Gastrocnemius medialis (tissue), 4 donors: ENCODE measurements at regions not wholly inside any gene's neighbourhood (a gene's known extent, or its start where the extent isn't known, plus 50 kb on each side); places are given as distances from the start of the nearest gene placed in this dataset.

Experiments
- ATAC-seq, 2 donors: fragments of 150-250 bp; one replicate each; pipeline ENCODE4 v1.9.1; 2016
- DNase-seq, 2 donors: peaks; one replicate each; pipeline ENCODE4 v3.0.0-alpha.2; 2019
- H3K27ac ChIP-seq, 4 donors: fragments of 200-600 bp; sonication (generic); 1 replicate in 1 of 4; 2 replicates in 3 of 4; pipeline ENCODE4 v1.5.1; 2016 to 2018; ENCODE audit warnings: mild to moderate bottlenecking in 2 of 4, moderate library complexity in 1 of 4
- H3K27me3 ChIP-seq, 3 donors: fragments of 200-600 bp; sonication (generic) in 2 of 3; 1 replicate in 1 of 3; 2 replicates in 2 of 3; pipeline versions ENCODE4 v1.5.1 to v1.6.0; 2016 to 2019; ENCODE audit warnings: mild to moderate bottlenecking in 1 of 3, moderate library complexity in 1 of 3
- H3K36me3 ChIP-seq, 2 donors: fragments of 200-600 bp; sonication (generic) in 1 of 2; one replicate each; pipeline ENCODE4 v1.5.1; 2017 to 2018
- H3K4me1 ChIP-seq, 2 donors: fragments of 200-600 bp; sonication (generic) in 1 of 2; one replicate each; pipeline ENCODE4 v1.5.1; 2016 to 2017; ENCODE audit warnings: mild to moderate bottlenecking in 2 of 2
- H3K4me3 ChIP-seq, 4 donors: fragments of 200-600 bp; sonication (generic) in 3 of 4; 1 replicate in 1 of 4; 2 replicates in 3 of 4; pipeline ENCODE4 v1.5.1; 2016 to 2019; ENCODE audit warnings: mild to moderate bottlenecking in 2 of 4
- H3K9me3 ChIP-seq, 3 donors: fragments of 200-600 bp; sonication (generic) in 2 of 3; 1 replicate in 1 of 3; 2 replicates in 2 of 3; pipeline ENCODE4 v1.5.1; 2016 to 2019
- CTCF ChIP-seq, 5 experiments: fragments of 450-650 bp in 3 of 5; fragments of 200-600 bp in 2 of 5; sonication (generic) in 2 of 5; IDR thresholded peaks in 4 of 5; conservative IDR thresholded peaks in 1 of 5; 1 replicate in 4 of 5; 2 replicates in 1 of 5; pipeline ENCODE4 v1.5.1; 2016 to 2019; ENCODE audit warnings: antibody characterized with exemption in 5 of 5, mild to moderate bottlenecking in 3 of 5, moderate library complexity in 3 of 5
- POLR2A ChIP-seq, 2 donors: fragments of 450-650 bp; IDR thresholded peaks; one replicate each; pipeline ENCODE4 v1.6.1; 2017; ENCODE audit warnings: antibody characterized with exemption in 2 of 2, mild to moderate bottlenecking in 2 of 2, moderate library complexity in 2 of 2
- in situ Hi-C, 4 donors: fragments of 200-750 bp; cut with MboI; loops; one replicate each; pipeline versions ENCODE4 v1.15.0 to v1.8.0; 2017; ENCODE audit warnings: low sequenced_read_pairs in 4 of 4
- intact Hi-C: fragments of 100-400 bp; cut with DNase I; formaldehyde crosslinking; loops from one replicate; pipeline ENCODE4 v1.15.1; 2023; ENCODE audit warnings: low total_unique reads

GRCh38 chr10:128384831-128385230 is 258.6 kb upstream of the MKI67 start:
- intact Hi-C loops, result no loop called here
- H3K36me3 ChIP-seq, result no peaks in the 10 kb centered on the region
- H3K4me1 ChIP-seq, result peaks cover 4 to 8% of the 10 kb centered on the region in 2 donors
- no peak overlapping the region for H3K27ac ChIP-seq
- no peak for DNase-seq
- H3K9me3 ChIP-seq, result no peaks in the 10 kb centered on the region
- no peak for ATAC-seq
- TF ChIP-seq POLR2A (IDR thresholded peaks at IDR 0.05) (no peak), CTCF (IDR thresholded peaks at IDR 0.05 in 4 of 5, conservative IDR thresholded peaks at IDR 0.05 in 1 of 5) (no peak)
- in situ Hi-C loops, result no loop called here
- H3K4me3 ChIP-seq, result no peak overlapping the region
- H3K27me3 ChIP-seq, result no peaks in the 10 kb centered on the region

- TF ChIP-seq CTCF (IDR thresholded peaks at IDR 0.05 in 4 of 5, conservative IDR thresholded peaks at IDR 0.05 in 1 of 5) (no peak), POLR2A (IDR thresholded peaks at IDR 0.05) (no peak)
- in situ Hi-C loops, result no loop called here
- H3K36me3 ChIP-seq, result no peaks in the 10 kb centered on the region
- no peaks in the 10 kb centered on the region for H3K9me3 ChIP-seq
- no peak for ATAC-seq
- no peak for DNase-seq
- H3K4me3 ChIP-seq, result no peak overlapping the region
- H3K27ac ChIP-seq, result peak overlapping the region in 1 of 4 donors; percentile 54
- H3K4me1 ChIP-seq, result peaks cover 14% of the 10 kb centered on the region in 2 donors
- intact Hi-C loops, result no loop called here
- no peaks in the 10 kb centered on the region for H3K27me3 ChIP-seq
Measured at GRCh38 chr10:128386231-128386630, 260.0 kb upstream of the MKI67 start.

GRCh38 chr10:128386816-128387604 is 260.8 kb upstream of the MKI67 start:
- H3K27me3 ChIP-seq, result no peaks in the 10 kb centered on the region
- TF ChIP-seq POLR2A (IDR thresholded peaks at IDR 0.05) (no peak), CTCF (IDR thresholded peaks at IDR 0.05 in 4 of 5, conservative IDR thresholded peaks at IDR 0.05 in 1 of 5) (no peak)

GRCh38 chr10:128390596-128390995 is 264.4 kb upstream of the MKI67 start:
- no peaks in the 10 kb centered on the region for H3K36me3 ChIP-seq
- in situ Hi-C loops (no loop called here), intact Hi-C loops (no loop called here)
- H3K27ac ChIP-seq, result no peak overlapping the region
- ATAC-seq (no peak), DNase-seq (no peak)
- H3K4me1 ChIP-seq, result peaks cover 14% of the 10 kb centered on the region in 2 donors
- no peaks in the 10 kb centered on the region for H3K27me3 ChIP-seq
- H3K9me3 ChIP-seq, result no peaks in the 10 kb centered on the region
- H3K4me3 ChIP-seq, result no peak overlapping the region
- TF ChIP-seq POLR2A (IDR thresholded peaks at IDR 0.05), result no peak
- TF ChIP-seq CTCF (IDR thresholded peaks at IDR 0.05 in 4 of 5, conservative IDR thresholded peaks at IDR 0.05 in 1 of 5), result no peak

More at GRCh38 chr10:128386816-128387604, 260.8 kb upstream of the MKI67 start:
- DNase-seq, result peak in 1 of 2 donors; percentile 67
- Histone ChIP-seq H3K27ac (peak overlapping the region in 3 of 4 donors; percentile 18 to 54 (median 47)), H3K9me3 (no peaks in the 10 kb centered on the region), H3K4me3 (no peak overlapping the region), H3K36me3 (no peaks in the 10 kb centered on the region), H3K4me1 (peaks cover 14% of the 10 kb centered on the region in 2 donors)
- in situ Hi-C loops (no loop called here), intact Hi-C loops (no loop called here)
- peak; percentile 79 to 90 for ATAC-seq
